ENCODE measurements at regions not wholly inside any gene's neighbourhood (a gene's known extent, or its start where the extent isn't known, plus 50 kb on each side); places are given as distances from the start of the nearest gene placed in this dataset.

GRCh38 chr13:89361909-89362308 lies 1690.7 kb downstream of the SLITRK5 start:
- no peak for TF ChIP-seq CTCF (tag by site-specific recombination; IDR thresholded peaks at IDR 0.05)
- no peak for TF ChIP-seq ZNF121 (tag by site-specific recombination; IDR thresholded peaks at IDR 0.05)
- no peak for TF ChIP-seq ZNF274 (IDR thresholded peaks at IDR 0.05; ENCODE audit: low read length)
- TF ChIP-seq ZNF274 (tag by site-specific recombination; IDR thresholded peaks at IDR 0.05; ENCODE audit: borderline replicate concordance) = no peak
- no peak for TF ChIP-seq ZNF76 (tag by site-specific recombination; IDR thresholded peaks at IDR 0.05; ENCODE audit: borderline replicate concordance, low read depth)
- TF ChIP-seq ZNF624 (tag by site-specific recombination; IDR thresholded peaks at IDR 0.05) = no peak
- no peak for TF ChIP-seq ZNF354C (tag by site-specific recombination; IDR thresholded peaks at IDR 0.05; ENCODE audit: borderline replicate concordance, low read depth)
- TF ChIP-seq, protein P1, sequence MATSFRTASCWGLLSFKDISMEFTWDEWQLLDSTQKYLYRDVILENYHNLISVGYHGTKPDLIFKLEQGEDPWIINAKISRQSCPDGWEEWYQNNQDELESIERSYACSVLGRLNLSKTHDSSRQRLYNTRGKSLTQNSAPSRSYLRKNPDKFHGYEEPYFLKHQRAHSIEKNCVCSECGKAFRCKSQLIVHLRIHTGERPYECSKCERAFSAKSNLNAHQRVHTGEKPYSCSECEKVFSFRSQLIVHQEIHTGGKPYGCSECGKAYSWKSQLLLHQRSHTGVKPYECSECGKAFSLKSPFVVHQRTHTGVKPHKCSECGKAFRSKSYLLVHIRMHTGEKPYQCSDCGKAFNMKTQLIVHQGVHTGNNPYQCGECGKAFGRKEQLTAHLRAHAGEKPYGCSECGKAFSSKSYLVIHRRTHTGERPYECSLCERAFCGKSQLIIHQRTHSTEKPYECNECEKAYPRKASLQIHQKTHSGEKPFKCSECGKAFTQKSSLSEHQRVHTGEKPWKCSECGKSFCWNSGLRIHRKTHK (tag by site-specific recombination; IDR thresholded peaks at IDR 0.05) = no peak
- TF ChIP-seq ZNF350 (tag by site-specific recombination; IDR thresholded peaks at IDR 0.05) = no peak
- TF ChIP-seq ZNF629 (tag by site-specific recombination; IDR thresholded peaks at IDR 0.05) = no peak

All from HEK293 (cell line).